ENCODE measurements at regions not wholly inside any gene's neighbourhood (a gene's known extent, or its start where the extent isn't known, plus 50 kb on each side); places are given as distances from the start of the nearest gene placed in this dataset.

DNA sequence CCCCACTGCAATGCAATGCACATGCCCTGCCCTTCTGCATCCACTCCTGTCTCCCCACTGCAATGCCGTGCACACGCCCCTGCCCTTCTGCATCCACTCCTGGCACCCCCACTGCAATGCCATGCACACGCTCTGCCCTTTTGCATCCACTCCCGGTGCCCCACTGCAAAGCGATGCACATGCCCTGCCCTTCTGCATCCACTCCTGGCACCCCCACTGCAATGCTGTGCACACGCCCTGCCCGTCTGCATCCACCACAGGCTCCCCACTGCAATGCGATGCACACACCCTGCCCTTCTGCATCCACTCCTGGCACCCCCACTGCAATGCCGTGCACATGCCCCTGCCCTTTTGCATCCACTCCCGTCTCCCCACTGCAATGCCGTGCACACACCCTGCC is 98.1 kb downstream of the KCTD15 start:
- POLR2A ChIA-PET: no interaction called here
- TF ChIP-seq, protein P1, sequence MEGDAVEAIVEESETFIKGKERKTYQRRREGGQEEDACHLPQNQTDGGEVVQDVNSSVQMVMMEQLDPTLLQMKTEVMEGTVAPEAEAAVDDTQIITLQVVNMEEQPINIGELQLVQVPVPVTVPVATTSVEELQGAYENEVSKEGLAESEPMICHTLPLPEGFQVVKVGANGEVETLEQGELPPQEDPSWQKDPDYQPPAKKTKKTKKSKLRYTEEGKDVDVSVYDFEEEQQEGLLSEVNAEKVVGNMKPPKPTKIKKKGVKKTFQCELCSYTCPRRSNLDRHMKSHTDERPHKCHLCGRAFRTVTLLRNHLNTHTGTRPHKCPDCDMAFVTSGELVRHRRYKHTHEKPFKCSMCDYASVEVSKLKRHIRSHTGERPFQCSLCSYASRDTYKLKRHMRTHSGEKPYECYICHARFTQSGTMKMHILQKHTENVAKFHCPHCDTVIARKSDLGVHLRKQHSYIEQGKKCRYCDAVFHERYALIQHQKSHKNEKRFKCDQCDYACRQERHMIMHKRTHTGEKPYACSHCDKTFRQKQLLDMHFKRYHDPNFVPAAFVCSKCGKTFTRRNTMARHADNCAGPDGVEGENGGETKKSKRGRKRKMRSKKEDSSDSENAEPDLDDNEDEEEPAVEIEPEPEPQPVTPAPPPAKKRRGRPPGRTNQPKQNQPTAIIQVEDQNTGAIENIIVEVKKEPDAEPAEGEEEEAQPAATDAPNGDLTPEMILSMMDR (IDR thresholded peaks at IDR 0.05; ENCODE audit: control extremely low read depth, extremely low read depth, low read depth, missing control alignments): no peak
- CTCF ChIA-PET: no interaction called here
- no peak for DNase-seq (ENCODE audit: extremely low spot score)

DNA sequence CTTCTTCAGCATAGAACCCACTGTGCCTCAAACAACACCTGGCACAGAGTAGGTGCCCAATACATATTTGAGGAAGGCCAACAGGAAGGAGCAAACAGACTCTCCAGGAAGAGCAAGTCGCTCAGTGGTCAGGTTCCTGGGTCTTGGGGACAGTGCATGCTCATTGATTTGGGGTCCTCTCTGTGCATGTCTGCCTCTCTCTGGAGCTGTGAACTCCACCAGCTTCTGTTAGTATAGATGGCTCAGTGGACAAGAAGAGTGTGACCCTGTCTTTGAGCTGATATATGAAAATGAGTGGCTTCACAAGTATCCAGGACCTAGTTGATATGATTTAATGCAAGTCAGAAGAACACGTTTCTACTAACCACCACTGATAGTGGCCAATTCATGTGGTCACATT is 98.7 kb downstream of the KCTD15 start:
- TF ChIP-seq, protein P1 (IDR thresholded peaks at IDR 0.05; ENCODE audit: control extremely low read depth, extremely low read depth, low read depth, missing control alignments): no peak
- DNase-seq (ENCODE audit: extremely low spot score): no peak
- ChIA-PET CTCF (no interaction called here), POLR2A (no interaction called here)

DNA sequence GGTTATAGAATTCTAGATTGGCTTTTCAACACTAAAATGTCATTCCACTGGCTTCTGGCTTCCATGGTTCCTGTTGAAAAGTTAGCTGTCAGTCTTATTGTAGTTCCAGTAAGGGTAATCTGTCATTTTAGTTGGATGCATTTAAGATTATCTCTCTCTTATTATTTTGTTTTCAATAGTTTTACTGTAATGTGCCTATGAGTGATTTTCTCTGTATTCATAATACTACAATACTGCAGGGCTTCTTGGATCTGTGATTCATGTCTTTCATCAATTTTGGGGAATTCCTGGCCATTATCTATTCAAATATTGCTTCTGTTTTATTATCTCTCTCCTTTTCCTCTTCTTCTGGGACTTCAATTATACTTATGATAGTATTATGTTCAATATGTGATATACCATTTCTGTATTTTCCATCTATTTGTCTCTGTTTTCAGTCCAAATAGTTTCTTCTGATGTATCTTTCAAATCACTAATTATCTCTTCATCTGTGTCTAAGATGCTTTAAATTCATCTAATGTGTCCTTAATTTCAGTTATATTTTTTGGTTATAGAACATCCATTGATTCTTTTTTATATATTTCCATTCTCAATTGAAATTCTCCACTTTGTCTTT is 101.5 kb downstream of the KCTD15 start:
- POLR2A ChIA-PET: no interaction called here
- no peak for DNase-seq (ENCODE audit: extremely low spot score)
- CTCF ChIA-PET: no interaction called here
- TF ChIP-seq, protein P1 (IDR thresholded peaks at IDR 0.05; ENCODE audit: control extremely low read depth, extremely low read depth, low read depth, missing control alignments): no peak

DNA sequence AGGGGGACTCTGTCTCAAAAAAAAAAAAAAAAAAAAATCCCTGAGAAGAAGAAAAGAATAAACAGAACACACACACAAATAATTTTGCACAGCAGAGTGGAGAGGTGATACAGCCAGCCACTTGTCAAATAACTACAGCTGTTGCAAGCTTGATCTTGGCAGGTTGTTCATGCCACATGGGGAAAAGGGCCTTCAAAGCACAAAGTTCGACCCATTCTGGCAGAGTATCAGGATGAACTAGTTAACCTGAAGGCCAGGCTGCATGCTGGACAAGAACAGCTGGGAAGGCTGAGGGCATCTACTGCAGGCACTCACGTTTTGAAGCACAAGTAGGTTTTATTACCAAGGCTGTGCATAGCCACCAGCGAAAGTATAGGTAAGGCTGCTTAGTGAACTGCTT is 104.1 kb downstream of the KCTD15 start:
- no peak for DNase-seq (ENCODE audit: extremely low spot score)
- CTCF ChIA-PET: no interaction called here
- POLR2A ChIA-PET: no interaction called here
- TF ChIP-seq, protein P1 (IDR thresholded peaks at IDR 0.05; ENCODE audit: control extremely low read depth, extremely low read depth, low read depth, missing control alignments): no peak

DNA sequence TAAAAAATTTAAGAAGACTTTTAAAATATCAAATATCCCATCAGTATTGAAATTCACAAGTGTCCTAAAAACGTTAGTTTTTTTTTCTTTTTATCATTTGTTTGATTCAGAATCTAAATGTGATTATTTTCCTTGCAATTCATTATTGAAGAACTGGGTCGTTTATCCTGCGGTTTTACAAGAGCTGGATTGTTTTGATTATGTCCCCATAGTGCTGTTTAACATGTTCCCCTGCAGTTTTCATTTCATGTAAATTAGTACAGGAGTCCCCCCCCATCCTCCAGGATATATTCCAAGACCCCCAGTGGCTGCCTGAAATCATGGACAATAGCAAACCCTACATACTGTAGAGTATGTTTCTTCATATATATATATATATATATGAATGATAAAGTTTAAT is 105.7 kb downstream of the KCTD15 start:
- ChIA-PET CTCF (no interaction called here), POLR2A (no interaction called here)
- TF ChIP-seq, protein P1 (IDR thresholded peaks at IDR 0.05; ENCODE audit: control extremely low read depth, extremely low read depth, low read depth, missing control alignments): no peak
- no peak for DNase-seq (ENCODE audit: extremely low spot score)

DNA sequence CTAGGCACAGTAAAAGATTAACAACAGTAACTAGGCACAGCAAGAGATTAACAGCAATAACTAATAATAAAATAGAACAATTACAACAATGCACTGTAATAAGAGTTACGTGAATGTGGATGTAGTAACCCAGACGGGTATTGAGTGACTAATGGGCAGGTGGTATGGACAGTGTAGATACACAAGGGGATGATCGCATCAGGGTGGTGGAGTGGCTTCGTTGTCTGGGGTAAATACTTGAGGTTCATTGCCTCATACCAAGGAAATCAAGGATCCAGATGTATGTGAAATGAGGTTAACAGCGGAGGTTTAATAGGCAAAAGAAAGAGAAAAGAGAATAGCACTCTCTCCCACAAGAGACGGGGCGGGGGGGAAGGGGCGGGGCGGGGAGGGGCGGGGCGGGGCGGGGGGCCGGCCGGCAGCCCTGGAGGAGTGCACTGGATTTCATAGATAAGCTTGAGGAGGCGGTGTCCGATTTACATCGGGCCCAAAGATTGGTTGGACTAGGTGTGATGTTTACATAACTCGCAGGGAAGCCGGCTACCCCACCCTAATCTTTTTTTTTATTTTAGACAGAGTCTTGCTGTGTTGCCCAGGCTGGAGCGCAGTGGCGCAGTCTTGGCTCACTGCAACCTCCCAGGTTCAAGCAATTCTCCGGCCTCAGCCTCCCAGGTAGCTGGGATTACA is 106.3 kb downstream of the KCTD15 start:
- CTCF ChIA-PET: no interaction called here
- DNase-seq (ENCODE audit: extremely low spot score): no peak
- POLR2A ChIA-PET: no interaction called here
- TF ChIP-seq, protein P1 (IDR thresholded peaks at IDR 0.05; ENCODE audit: control extremely low read depth, extremely low read depth, low read depth, missing control alignments): no peak

Data from GM10248 (cell line).